ENCODE measurements at regions not wholly inside any gene's neighbourhood (a gene's known extent, or its start where the extent isn't known, plus 50 kb on each side); places are given as distances from the start of the nearest gene placed in this dataset.

DNA sequence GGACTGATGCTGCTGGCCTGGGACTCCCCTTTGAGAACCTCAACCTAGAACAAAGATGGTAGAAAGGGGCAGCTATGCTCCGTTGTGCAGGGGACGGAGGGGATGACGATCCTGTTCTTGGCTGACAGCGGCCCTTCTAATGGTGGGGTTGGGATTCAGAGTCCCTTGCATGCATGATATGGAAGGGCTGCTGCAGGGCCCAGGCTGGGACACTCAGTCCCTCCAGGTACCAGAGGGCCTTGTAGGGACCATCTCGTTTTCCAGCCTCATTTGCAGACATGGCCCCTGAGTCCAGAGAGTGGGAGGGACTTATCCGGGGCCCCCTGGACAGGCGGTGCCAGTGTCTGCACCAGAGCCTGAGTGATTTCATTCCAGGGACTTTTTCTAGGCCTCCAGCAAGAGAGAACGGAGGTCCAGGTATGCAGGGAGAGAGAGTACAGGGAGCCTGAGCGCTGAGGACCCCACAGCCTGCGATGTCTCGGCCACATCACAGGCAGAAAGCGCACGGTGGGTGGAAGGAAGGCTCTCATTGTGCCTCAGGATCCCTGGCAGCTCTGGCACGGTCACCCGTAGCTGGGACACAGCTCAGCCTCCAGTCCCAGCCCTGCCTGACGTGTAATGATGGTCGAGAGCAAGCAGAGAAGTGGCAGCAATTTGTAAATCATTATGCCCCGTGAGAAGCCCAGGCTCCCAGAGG lies 860.8 kb downstream of the TBC1D22A start:
- TF ChIP-seq EZH2phosphoT487 (conservative IDR thresholded peaks at IDR 0.05; ENCODE audit: low read length): no peak
- TF ChIP-seq, protein P1, sequence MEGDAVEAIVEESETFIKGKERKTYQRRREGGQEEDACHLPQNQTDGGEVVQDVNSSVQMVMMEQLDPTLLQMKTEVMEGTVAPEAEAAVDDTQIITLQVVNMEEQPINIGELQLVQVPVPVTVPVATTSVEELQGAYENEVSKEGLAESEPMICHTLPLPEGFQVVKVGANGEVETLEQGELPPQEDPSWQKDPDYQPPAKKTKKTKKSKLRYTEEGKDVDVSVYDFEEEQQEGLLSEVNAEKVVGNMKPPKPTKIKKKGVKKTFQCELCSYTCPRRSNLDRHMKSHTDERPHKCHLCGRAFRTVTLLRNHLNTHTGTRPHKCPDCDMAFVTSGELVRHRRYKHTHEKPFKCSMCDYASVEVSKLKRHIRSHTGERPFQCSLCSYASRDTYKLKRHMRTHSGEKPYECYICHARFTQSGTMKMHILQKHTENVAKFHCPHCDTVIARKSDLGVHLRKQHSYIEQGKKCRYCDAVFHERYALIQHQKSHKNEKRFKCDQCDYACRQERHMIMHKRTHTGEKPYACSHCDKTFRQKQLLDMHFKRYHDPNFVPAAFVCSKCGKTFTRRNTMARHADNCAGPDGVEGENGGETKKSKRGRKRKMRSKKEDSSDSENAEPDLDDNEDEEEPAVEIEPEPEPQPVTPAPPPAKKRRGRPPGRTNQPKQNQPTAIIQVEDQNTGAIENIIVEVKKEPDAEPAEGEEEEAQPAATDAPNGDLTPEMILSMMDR (IDR thresholded peaks at IDR 0.05; ENCODE audit: insufficient read depth, low read length, poor library complexity, severe bottlenecking): no peak

DNA sequence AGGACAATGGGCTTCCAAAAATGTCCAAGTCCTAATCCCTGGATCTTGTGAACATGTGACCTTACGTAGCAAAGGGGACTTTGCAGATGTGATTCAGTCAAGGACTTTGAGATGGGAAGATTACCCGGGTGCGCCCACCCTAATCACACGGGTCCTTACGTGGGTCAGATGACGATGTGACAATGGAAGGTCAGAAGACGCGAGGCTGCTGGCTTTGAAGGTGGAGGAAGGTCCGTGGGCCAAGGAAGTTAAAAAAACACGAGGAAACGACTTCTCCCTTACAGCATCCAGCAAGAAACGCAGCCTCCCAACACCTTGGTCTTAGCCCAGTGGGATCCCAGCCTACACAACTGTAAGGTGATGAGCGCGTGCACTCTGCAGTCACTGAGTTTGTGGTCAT lies 860.1 kb downstream of the TBC1D22A start:
- Histone ChIP-seq H3K79me2 (ENCODE audit: insufficient read depth, low read length) (no peaks in the 10 kb centered on the region), H3K4me3 (ENCODE audit: insufficient read depth, low read length, poor library complexity, severe bottlenecking) (no peak overlapping the region), H3K36me3 (ENCODE audit: low read length) (no peaks in the 10 kb centered on the region), H3K9me3 (ENCODE audit: insufficient read depth, low read length) (no peaks in the 10 kb centered on the region), H4K20me1 (ENCODE audit: low read depth, low read length) (no peaks in the 10 kb centered on the region), H3K9me2 (replicated peaks; ENCODE audit: insufficient read depth, low read length) (no peaks in the 10 kb centered on the region), H3K27me3 (ENCODE audit: low read length) (no peaks in the 10 kb centered on the region), H3K4me2 (ENCODE audit: low read depth, low read length, poor library complexity, severe bottlenecking) (no peak overlapping the region), H3K9ac (ENCODE audit: low read length) (no peak overlapping the region), H3K27ac (ENCODE audit: low read depth, low read length) (no peak overlapping the region), H2AFZ (ENCODE audit: low read depth, low read length, severe bottlenecking) (no peak overlapping the region), H3F3A (ENCODE audit: insufficient read depth) (no peaks in the 10 kb centered on the region)
- no peak for TF ChIP-seq EZH2phosphoT487 (conservative IDR thresholded peaks at IDR 0.05; ENCODE audit: low read length)
- TF ChIP-seq, protein P1 (IDR thresholded peaks at IDR 0.05; ENCODE audit: insufficient read depth, low read length, poor library complexity, severe bottlenecking): no peak

More for the DNA sequence above, 860.8 kb downstream of the TBC1D22A start:
- H3K79me2 ChIP-seq (ENCODE audit: insufficient read depth, low read length): no peaks in the 10 kb centered on the region
- no peak overlapping the region for H3K4me2 ChIP-seq (ENCODE audit: low read depth, low read length, poor library complexity, severe bottlenecking)
- H3K9ac ChIP-seq (ENCODE audit: low read length): no peak overlapping the region
- H4K20me1 ChIP-seq (ENCODE audit: low read depth, low read length): no peaks in the 10 kb centered on the region
- H3K9me3 ChIP-seq (ENCODE audit: insufficient read depth, low read length): no peaks in the 10 kb centered on the region
- no peak overlapping the region for H2AFZ ChIP-seq (ENCODE audit: low read depth, low read length, severe bottlenecking)
- no peaks in the 10 kb centered on the region for H3K27me3 ChIP-seq (ENCODE audit: low read length)
- no peaks in the 10 kb centered on the region for H3K36me3 ChIP-seq (ENCODE audit: low read length)
- H3K27ac ChIP-seq (ENCODE audit: low read depth, low read length): no peak overlapping the region
- H3K4me3 ChIP-seq (ENCODE audit: insufficient read depth, low read length, poor library complexity, severe bottlenecking): no peak overlapping the region
- no peaks in the 10 kb centered on the region for H3K9me2 ChIP-seq (replicated peaks; ENCODE audit: insufficient read depth, low read length)
- H3F3A ChIP-seq (ENCODE audit: insufficient read depth): no peaks in the 10 kb centered on the region

DNA sequence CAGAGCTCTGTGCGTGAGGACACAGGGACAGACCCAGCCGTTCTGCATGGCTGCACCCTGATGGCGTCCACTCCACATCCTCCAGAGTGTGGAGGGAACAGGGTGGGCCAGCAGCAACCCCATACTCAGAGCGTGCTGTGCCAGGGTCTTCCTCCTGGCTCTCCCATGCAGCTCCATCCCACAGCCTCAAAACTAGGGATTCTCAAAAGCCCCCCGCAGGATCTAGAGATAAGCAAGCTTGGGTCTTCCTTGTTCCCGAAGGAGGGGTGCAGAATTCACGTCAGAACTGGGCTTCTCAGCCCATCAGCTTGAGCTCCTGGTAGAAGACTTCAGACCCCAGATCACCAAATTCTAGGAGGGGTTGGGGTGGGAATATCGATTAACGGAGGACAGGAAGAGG lies 858.8 kb downstream of the TBC1D22A start:
- Histone ChIP-seq H3F3A (ENCODE audit: insufficient read depth) (no peaks in the 10 kb centered on the region), H2AFZ (ENCODE audit: low read depth, low read length, severe bottlenecking) (no peak overlapping the region), H3K9me3 (ENCODE audit: insufficient read depth, low read length) (no peaks in the 10 kb centered on the region), H3K9ac (ENCODE audit: low read length) (no peak overlapping the region), H3K9me2 (replicated peaks; ENCODE audit: insufficient read depth, low read length) (no peaks in the 10 kb centered on the region), H3K27me3 (ENCODE audit: low read length) (no peaks in the 10 kb centered on the region), H3K36me3 (ENCODE audit: low read length) (no peaks in the 10 kb centered on the region), H3K4me3 (ENCODE audit: insufficient read depth, low read length, poor library complexity, severe bottlenecking) (no peak overlapping the region), H3K27ac (ENCODE audit: low read depth, low read length) (no peak overlapping the region), H4K20me1 (ENCODE audit: low read depth, low read length) (no peaks in the 10 kb centered on the region), H3K79me2 (ENCODE audit: insufficient read depth, low read length) (no peaks in the 10 kb centered on the region), H3K4me2 (ENCODE audit: low read depth, low read length, poor library complexity, severe bottlenecking) (no peak overlapping the region)
- TF ChIP-seq EZH2phosphoT487 (conservative IDR thresholded peaks at IDR 0.05; ENCODE audit: low read length): no peak
- TF ChIP-seq, protein P1 (IDR thresholded peaks at IDR 0.05; ENCODE audit: insufficient read depth, low read length, poor library complexity, severe bottlenecking): no peak
